ENCODE measurements at regions not wholly inside any gene's neighbourhood (a gene's known extent, or its start where the extent isn't known, plus 50 kb on each side); places are given as distances from the start of the nearest gene placed in this dataset.
A peak's percentile ranks its signal among the peaks of the same experiment; 100 is the strongest.

DNA sequence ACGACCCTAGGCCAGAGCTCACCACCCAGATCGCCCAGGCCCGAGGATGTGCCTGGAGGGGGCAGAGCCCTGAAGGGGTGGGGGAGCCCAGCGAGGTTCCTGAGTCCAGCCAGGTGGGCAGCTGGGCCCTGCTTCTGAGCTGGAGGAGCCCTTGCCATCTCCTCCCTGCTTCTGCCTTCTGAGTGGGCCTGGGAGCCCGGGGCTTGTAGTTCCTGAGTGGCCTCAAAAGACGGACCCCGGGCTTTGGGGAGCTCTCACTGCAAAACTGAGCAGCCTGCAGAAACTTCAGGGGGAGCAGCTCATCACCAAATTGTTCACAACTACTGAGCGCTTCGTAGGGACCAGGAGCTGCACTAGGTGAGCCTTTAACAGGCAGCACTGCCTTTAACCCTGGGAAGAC is 112.1 kb downstream of the NCOR2 start:
- Histone ChIP-seq H3K9me3 (ENCODE audit: insufficient read depth, low read depth, low read length) (no peaks in the 10 kb centered on the region), H3K4me3 (ENCODE audit: low read length, poor library complexity, severe bottlenecking) (no peak overlapping the region), H3K79me2 (ENCODE audit: insufficient read depth, low read length) (peaks cover 62% of the 10 kb centered on the region), H3K4me2 (ENCODE audit: low read depth, low read length, poor library complexity, severe bottlenecking) (peak overlapping the region; percentile 84), H4K20me1 (ENCODE audit: insufficient read depth, low read length, poor library complexity, severe bottlenecking) (peaks cover 21% of the 10 kb centered on the region), H2AFZ (ENCODE audit: low read length) (no peak overlapping the region), H3K4me1 (ENCODE audit: insufficient read depth, low read length, poor library complexity, severe bottlenecking) (peaks cover 74% of the 10 kb centered on the region), H3K9ac (ENCODE audit: low read depth, low read length, poor library complexity, severe bottlenecking) (peak overlapping the region; percentile 15), H3K9me2 (replicated peaks; ENCODE audit: low read depth, low read length) (no peaks in the 10 kb centered on the region), H3F3A (ENCODE audit: low read depth) (no peaks in the 10 kb centered on the region), H3K27me3 (ENCODE audit: insufficient read depth, low read length, poor library complexity, severe bottlenecking) (no peaks in the 10 kb centered on the region), H3K36me3 (ENCODE audit: insufficient read depth, low read length) (peaks cover 17% of the 10 kb centered on the region; the same call in 1 of the 2 replicates)
- no peak for TF ChIP-seq CTCF (conservative IDR thresholded peaks at IDR 0.05; ENCODE audit: low read length)
- TF ChIP-seq EZH2phosphoT487 (IDR thresholded peaks at IDR 0.05; ENCODE audit: borderline replicate concordance) = no peak

GRCh38 chr12:124454735-124455134 is 112.7 kb downstream of the NCOR2 start:
- Histone ChIP-seq H3K4me1 (ENCODE audit: insufficient read depth, low read length, poor library complexity, severe bottlenecking) (peaks cover 74% of the 10 kb centered on the region), H3K9ac (ENCODE audit: low read depth, low read length, poor library complexity, severe bottlenecking) (no peak overlapping the region), H2AFZ (ENCODE audit: low read length) (no peak overlapping the region), H4K20me1 (ENCODE audit: insufficient read depth, low read length, poor library complexity, severe bottlenecking) (peaks cover 21% of the 10 kb centered on the region), H3K4me3 (ENCODE audit: low read length, poor library complexity, severe bottlenecking) (no peak overlapping the region), H3F3A (ENCODE audit: low read depth) (no peaks in the 10 kb centered on the region), H3K27me3 (ENCODE audit: insufficient read depth, low read length, poor library complexity, severe bottlenecking) (no peaks in the 10 kb centered on the region), H3K4me2 (ENCODE audit: low read depth, low read length, poor library complexity, severe bottlenecking) (peak overlapping the region; percentile 84), H3K9me2 (replicated peaks; ENCODE audit: low read depth, low read length) (no peaks in the 10 kb centered on the region), H3K79me2 (ENCODE audit: insufficient read depth, low read length) (peaks cover 66% of the 10 kb centered on the region), H3K36me3 (ENCODE audit: insufficient read depth, low read length) (peaks cover 11% of the 10 kb centered on the region; the same call in 1 of the 2 replicates), H3K9me3 (ENCODE audit: insufficient read depth, low read depth, low read length) (no peaks in the 10 kb centered on the region)
- TF ChIP-seq EZH2phosphoT487 (IDR thresholded peaks at IDR 0.05; ENCODE audit: borderline replicate concordance) = no peak
- no peak for TF ChIP-seq CTCF (conservative IDR thresholded peaks at IDR 0.05; ENCODE audit: low read length)

DNA sequence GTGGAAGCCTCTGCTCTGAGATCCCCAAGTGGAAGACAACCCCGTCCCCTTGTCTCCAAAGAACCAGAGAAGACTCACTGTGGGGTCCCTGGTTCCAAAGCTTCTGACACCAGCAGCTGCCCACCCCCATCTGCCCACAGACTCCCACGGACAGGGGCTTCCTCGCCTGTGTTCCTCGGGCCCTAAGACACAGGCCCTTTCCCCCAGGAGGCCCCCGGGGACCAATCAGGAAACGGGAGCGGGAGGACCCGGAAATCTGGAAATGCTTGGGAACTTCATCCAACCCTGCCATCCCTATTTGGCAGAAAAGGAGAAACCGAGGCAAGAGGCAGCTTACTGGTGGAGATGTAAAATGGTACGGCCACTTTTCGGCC is 113.1 kb downstream of the NCOR2 start:
- Histone ChIP-seq H3K4me2 (ENCODE audit: low read depth, low read length, poor library complexity, severe bottlenecking) (peak overlapping the region; percentile 84), H2AFZ (ENCODE audit: low read length) (no peak overlapping the region), H3K36me3 (ENCODE audit: insufficient read depth, low read length) (peaks cover 10% of the 10 kb centered on the region; the same call in 1 of the 2 replicates), H3K4me1 (ENCODE audit: insufficient read depth, low read length, poor library complexity, severe bottlenecking) (peaks cover 74% of the 10 kb centered on the region), H3K27me3 (ENCODE audit: insufficient read depth, low read length, poor library complexity, severe bottlenecking) (no peaks in the 10 kb centered on the region), H3F3A (ENCODE audit: low read depth) (no peaks in the 10 kb centered on the region), H3K4me3 (ENCODE audit: low read length, poor library complexity, severe bottlenecking) (peak overlapping the region; percentile 62), H3K9ac (ENCODE audit: low read depth, low read length, poor library complexity, severe bottlenecking) (peak overlapping the region; percentile 69), H3K79me2 (ENCODE audit: insufficient read depth, low read length) (peaks cover 66% of the 10 kb centered on the region), H3K9me3 (ENCODE audit: insufficient read depth, low read depth, low read length) (no peaks in the 10 kb centered on the region), H3K9me2 (replicated peaks; ENCODE audit: low read depth, low read length) (no peaks in the 10 kb centered on the region), H4K20me1 (ENCODE audit: insufficient read depth, low read length, poor library complexity, severe bottlenecking) (peaks cover 21% of the 10 kb centered on the region)
- TF ChIP-seq EZH2phosphoT487 (IDR thresholded peaks at IDR 0.05; ENCODE audit: borderline replicate concordance) (no peak), CTCF (conservative IDR thresholded peaks at IDR 0.05; ENCODE audit: low read length) (no peak)

Measured in Loucy (cell line).